ENCODE measurements at regions not wholly inside any gene's neighbourhood (a gene's known extent, or its start where the extent isn't known, plus 50 kb on each side); places are given as distances from the start of the nearest gene placed in this dataset.

DNA sequence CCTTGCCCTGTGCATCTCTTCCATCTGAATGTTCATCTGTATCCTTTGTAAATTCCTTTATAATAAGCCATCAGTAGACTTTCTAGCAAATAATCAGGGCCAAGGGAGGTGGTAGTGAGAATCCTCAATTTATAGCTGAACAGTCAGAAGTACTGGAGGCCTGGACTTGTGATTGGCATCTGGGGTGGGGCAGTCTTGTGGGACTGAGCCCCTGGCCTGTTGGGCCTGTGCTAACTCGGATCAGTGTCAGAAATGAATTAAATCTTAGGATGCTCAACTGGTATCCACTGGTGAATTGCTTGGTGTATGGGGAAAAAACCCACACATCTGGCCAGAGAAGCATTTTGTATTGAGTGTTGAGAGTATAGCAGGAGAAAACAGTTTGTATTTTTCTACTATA, 481.8 kb downstream of the GLRX3 start:
- Mint-ChIP-seq H3K9me3 (peaks cover 6% of the 10 kb centered on the region), H3K27me3 (peaks cover 2% of the 10 kb centered on the region), H3K4me1 (no peaks in the 10 kb centered on the region), H3K27ac (no peak overlapping the region), H3K36me3 (no peaks in the 10 kb centered on the region), H3K4me3 (no peak overlapping the region)
- DNase-seq, result no peak

DNA sequence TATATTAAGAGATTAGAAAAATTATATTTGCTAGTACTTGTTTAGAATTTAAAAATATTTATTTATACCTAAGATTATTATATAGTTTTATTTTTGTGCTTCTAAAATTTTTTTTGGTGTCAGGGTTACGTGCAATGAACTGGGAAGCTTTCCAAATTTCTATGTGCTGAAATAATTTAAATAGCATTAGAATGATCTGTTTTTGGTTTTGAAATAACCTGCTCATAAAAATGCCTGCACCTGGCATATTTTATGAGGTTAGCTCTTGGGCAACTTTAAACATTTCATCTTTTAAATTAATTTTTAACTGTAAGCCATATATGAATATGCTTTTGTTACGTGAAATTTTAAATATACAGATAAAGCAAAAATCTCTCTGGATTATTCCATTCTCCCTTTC, 482.5 kb downstream of the GLRX3 start:
- Mint-ChIP-seq H3K9me3 (no peaks in the 10 kb centered on the region), H3K27ac (no peak overlapping the region), H3K36me3 (no peaks in the 10 kb centered on the region), H3K27me3 (peaks cover 6% of the 10 kb centered on the region), H3K4me3 (no peak overlapping the region), H3K4me1 (no peaks in the 10 kb centered on the region)
- no peak for DNase-seq

DNA sequence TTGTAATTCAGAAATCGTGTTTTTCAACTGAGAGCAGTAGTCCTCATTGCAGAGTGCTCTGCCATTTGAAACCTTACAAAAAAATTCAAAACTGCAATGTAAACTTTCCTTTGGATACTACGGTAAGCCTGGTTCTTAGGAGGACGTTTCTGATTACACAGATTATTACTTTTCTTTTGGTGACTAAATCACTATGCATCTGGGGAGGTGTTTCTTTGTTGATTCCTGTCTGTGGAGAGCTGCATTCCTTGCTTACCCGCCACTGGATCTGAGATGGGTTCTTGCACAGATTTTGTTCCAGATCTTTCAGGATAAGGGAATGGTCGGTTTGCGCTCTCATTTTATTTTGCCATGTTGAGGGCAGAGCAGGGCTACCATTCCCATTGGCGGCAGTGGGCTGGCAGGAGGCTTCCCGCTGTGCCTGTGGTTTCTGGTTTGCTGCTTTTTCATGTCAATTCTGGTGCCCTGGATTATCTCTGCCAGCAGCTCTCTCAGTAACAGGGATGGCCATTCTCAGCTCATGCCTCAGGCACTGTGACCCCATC, 485.1 kb downstream of the GLRX3 start:
- H3K4me3 Mint-ChIP-seq, result no peak overlapping the region

DNA sequence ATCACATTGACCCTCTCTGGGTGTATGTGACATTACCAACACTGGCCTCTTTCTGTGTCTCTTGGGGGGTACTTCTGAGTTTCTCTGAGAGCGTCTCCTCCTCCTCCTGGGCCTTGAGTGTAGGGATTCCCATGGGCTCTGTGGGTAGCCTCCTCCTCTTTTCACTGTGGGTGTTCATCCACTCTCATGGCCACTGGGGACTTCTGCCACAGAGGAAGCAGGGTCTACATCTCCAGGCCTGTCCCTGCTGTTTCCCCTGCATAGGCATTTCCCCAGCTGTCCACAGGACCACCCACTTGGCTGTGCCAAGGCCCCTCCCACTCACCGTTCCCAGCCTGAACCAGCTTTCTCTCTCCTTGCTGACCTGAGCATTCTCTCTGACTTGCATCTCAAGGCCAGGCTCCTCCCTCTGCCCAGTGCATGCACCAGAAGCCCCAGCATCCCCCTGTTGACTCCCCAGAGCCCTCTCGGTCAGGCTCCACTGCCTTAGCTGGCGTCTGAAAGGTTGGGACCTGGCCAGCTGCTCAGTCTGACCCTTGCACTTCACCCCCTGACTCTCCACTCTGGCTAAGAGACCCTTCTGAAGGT, 487.6 kb downstream of the GLRX3 start:
- no peaks in the 10 kb centered on the region for H3K4me1 Mint-ChIP-seq
- no peak for DNase-seq
- H3K27ac Mint-ChIP-seq, result no peak overlapping the region
- no peak overlapping the region for H3K4me3 Mint-ChIP-seq
- H3K9me3 Mint-ChIP-seq, result no peaks in the 10 kb centered on the region
- H3K36me3 Mint-ChIP-seq, result no peaks in the 10 kb centered on the region
- peaks cover 13% of the 10 kb centered on the region for H3K27me3 Mint-ChIP-seq

More for the DNA sequence above, 485.1 kb downstream of the GLRX3 start:
- no peak for DNase-seq
- no peak overlapping the region for H3K27ac Mint-ChIP-seq
- no peaks in the 10 kb centered on the region for H3K4me1 Mint-ChIP-seq
- no peaks in the 10 kb centered on the region for H3K9me3 Mint-ChIP-seq
- no peaks in the 10 kb centered on the region for H3K36me3 Mint-ChIP-seq
- H3K27me3 Mint-ChIP-seq, result peaks cover 6% of the 10 kb centered on the region

DNA sequence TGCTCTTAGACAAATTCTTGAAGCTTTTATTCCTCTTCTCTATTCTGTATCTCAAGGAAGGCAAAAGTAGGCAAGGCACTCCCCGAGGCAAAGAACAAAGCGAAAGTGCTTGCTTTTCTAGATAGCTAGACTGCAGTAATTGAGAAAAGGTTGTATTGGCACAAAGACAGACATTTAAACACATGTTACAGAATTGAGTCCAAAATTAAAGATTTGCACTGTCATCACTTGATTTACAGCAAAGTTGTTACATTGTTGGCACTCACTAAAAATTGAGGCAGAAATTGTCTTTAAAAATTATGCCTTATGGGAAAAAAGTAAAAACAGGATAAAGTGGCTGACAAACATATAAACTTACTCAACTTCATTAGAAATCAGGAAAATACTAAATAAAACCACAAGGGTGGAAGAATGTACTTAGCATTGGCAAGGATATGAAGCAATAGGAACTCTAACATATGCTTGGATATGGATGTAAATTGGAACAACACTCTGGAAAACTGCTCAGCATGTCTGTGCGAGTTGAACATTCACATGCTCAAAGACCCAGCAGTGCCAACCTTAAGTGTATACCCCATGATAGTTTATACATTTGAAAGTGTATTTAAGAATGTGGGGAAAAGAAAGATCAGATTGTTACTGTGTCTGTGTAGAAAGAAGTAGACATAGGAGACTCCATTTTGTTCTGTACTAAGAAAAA, 491.3 kb downstream of the GLRX3 start:
- Mint-ChIP-seq H3K4me3 (no peak overlapping the region), H3K27me3 (peaks cover 17% of the 10 kb centered on the region), H3K4me1 (peaks cover 2% of the 10 kb centered on the region), H3K9me3 (no peaks in the 10 kb centered on the region), H3K27ac (no peak overlapping the region), H3K36me3 (no peaks in the 10 kb centered on the region)
- DNase-seq, result no peak

DNA sequence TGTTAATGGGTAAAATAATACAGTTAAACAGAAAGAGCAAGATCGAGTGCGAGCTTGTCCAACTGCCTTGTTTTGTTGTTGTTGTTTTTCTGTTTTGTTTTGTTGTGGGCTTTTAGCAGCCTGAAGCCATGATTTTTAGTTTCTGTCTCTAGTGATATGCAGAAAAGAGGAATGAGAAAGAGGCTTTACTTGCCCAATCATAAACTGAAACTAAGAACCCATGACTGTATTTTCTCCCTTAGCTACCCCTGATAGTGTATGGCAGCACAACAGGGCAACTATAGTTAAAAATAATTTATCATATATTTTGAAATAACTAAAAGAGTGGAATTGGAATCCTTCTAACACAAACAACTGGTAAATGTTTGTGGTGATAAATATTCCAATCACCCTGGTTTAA, 493.9 kb downstream of the GLRX3 start:
- no peak overlapping the region for H3K27ac Mint-ChIP-seq
- H3K9me3 Mint-ChIP-seq, result peaks cover 2% of the 10 kb centered on the region
- H3K4me3 Mint-ChIP-seq, result no peak overlapping the region
- peaks cover 2% of the 10 kb centered on the region for H3K4me1 Mint-ChIP-seq
- DNase-seq, result no peak
- H3K36me3 Mint-ChIP-seq, result no peaks in the 10 kb centered on the region
- H3K27me3 Mint-ChIP-seq, result peaks cover 23% of the 10 kb centered on the region

DNA sequence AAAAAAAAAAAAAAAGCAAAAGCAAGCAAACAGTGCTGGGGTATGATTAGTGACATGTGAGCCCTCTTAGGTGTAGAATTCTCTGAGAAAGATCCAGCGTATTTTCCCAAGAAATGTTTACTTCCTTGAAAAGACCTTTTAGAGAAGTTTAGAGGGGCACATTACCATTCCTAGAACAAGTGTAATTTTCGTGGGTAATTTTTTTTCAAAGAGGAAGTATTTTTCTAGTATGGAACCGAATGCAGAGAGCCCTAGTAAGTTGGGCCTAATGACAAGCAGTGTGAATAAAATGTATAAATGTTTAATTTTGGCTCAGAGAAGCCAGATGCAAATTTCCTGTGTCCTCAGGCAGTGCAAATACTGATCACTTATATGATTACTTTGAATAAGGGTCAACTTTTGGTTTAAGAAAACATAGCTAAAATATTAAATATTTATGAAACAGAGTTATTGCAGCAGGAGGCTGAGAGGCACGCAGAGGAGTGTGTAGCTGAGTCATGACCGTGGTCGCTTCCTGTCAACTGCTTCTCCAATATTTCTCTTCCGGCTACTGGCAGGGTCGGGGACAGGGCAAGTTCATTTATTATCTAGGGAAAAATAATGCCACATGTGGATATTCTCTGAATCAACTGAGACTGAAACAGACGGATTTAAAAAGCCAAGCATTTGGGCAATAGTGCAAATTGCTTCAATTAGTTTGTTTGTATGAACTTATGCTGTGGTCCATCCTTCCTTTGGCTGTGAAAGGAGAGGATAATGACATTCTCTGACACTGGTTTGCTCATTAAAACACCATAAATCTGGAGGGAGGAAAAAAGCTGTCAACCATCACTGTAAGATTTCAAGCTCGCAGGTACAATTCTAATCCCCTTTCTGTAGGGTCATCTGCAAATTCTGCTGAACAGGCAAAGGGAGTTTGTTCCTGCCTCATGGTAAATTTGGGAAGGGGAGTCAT, 495.2 kb downstream of the GLRX3 start:
- Mint-ChIP-seq H3K27ac (no peak overlapping the region), H3K36me3 (no peaks in the 10 kb centered on the region), H3K9me3 (peaks cover 2% of the 10 kb centered on the region), H3K4me3 (no peak overlapping the region), H3K27me3 (peaks cover 36% of the 10 kb centered on the region), H3K4me1 (peaks cover 2% of the 10 kb centered on the region)
- no peak for DNase-seq

DNA sequence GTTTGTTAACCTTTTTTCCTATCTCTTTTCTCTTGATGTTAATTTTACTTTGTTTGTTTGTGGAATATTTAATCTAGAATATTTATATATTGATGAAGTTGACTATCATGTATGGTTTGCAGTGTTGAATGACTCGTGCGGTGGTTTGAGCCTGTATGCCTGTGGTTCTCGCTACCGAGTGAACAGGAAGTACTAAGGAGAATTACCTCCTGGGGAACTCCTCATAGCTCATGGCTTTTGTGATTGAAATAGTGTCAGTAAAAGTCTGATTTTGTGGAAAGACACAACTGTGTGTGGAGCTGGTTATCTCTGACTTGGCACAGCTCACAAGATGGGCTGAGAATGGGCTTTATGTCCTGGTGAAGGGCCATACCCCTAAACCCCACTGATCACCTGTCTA, 498.6 kb downstream of the GLRX3 start:
- peaks cover 37% of the 10 kb centered on the region for H3K27me3 Mint-ChIP-seq
- no peak overlapping the region for H3K4me3 Mint-ChIP-seq
- no peak for DNase-seq
- peaks cover 2% of the 10 kb centered on the region for H3K4me1 Mint-ChIP-seq
- peaks cover 2% of the 10 kb centered on the region for H3K9me3 Mint-ChIP-seq
- no peak overlapping the region for H3K27ac Mint-ChIP-seq
- no peaks in the 10 kb centered on the region for H3K36me3 Mint-ChIP-seq

DNA sequence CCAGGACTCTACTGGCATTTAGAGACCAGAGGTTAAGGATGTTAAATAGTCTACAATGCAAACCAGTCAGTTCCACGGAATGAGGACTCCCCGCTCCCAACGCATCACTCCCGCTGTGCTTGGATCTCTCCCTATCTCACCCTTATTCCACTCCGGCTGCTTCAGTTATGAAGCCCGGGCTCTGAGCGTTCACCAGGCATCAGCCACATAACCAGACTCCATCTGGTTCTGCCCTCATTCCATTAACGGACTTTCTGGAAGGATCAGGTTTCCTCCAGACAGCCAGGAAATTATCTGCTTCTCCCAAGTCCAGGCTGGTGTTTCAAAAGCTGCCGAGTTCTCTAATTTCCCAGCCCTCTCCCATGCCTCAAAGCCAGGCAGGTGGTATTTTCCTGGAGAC, 499.3 kb downstream of the GLRX3 start:
- H3K4me3 Mint-ChIP-seq, result no peak overlapping the region
- peaks cover 37% of the 10 kb centered on the region for H3K27me3 Mint-ChIP-seq
- H3K27ac Mint-ChIP-seq, result no peak overlapping the region
- H3K9me3 Mint-ChIP-seq, result peaks cover 2% of the 10 kb centered on the region
- peaks cover 2% of the 10 kb centered on the region for H3K4me1 Mint-ChIP-seq
- no peaks in the 10 kb centered on the region for H3K36me3 Mint-ChIP-seq
- no peak for DNase-seq

DNA sequence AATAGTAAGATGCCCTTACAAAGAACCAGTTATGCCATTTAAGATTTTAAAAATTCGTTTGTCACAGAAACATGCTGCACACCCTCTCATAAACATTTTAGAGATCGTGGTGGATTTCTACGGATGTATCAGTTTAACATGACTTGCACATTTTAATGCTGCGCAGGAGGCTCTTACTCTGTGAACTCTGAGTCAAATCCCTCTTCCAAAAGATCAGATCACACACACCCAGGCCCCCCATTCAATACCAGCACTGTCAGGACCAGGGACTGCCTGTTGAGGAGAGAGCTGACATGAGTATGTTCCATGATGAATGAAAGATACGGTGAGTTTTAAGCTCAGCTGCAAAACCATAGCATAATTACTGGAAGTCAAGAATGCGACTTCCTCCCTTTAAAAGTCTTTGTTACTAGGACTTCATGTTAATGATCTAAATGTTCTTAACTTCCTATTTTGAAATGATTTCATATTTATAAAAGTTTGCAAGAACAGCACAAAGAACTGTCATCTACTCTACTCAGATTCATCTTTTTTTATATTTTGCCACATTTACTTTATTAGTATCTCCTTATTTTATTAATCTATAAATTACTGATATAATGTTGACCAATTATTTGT, 500.2 kb downstream of the GLRX3 start:
- H3K27ac Mint-ChIP-seq, result no peak overlapping the region
- peaks cover 34% of the 10 kb centered on the region for H3K27me3 Mint-ChIP-seq
- peaks cover 2% of the 10 kb centered on the region for H3K9me3 Mint-ChIP-seq
- no peak overlapping the region for H3K4me3 Mint-ChIP-seq
- H3K4me1 Mint-ChIP-seq, result peaks cover 2% of the 10 kb centered on the region
- no peak for DNase-seq
- H3K36me3 Mint-ChIP-seq, result no peaks in the 10 kb centered on the region

DNA sequence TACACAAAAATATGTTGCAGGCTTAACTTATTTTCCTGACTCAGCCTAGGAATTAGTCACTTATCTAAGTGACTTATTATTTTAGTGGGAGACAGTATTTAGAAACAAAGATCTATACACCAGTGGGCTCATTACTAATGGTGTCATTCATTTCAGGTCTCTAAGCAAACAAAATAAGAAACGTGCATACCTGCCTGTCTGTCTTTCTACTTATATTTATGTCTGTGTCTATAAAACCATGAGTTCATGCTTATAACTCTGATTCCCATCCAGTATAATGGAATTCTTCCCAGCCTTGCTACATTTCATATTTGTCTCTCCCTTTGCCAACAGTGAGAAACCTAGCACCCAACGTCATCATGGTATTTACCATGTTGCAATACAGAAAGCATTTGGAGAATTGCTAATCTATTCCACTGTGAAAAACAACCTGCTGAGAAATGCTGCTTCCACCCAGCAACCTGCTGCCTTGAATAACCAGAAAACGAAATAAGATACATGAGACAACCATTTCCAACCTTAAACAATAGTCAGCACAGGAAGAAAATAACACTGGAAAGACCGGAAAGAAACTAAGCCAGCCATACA, 501.0 kb downstream of the GLRX3 start:
- no peak for DNase-seq
- Mint-ChIP-seq H3K4me3 (no peak overlapping the region), H3K9me3 (peaks cover 2% of the 10 kb centered on the region), H3K27me3 (peaks cover 37% of the 10 kb centered on the region), H3K27ac (no peak overlapping the region), H3K36me3 (no peaks in the 10 kb centered on the region), H3K4me1 (no peaks in the 10 kb centered on the region)

DNA sequence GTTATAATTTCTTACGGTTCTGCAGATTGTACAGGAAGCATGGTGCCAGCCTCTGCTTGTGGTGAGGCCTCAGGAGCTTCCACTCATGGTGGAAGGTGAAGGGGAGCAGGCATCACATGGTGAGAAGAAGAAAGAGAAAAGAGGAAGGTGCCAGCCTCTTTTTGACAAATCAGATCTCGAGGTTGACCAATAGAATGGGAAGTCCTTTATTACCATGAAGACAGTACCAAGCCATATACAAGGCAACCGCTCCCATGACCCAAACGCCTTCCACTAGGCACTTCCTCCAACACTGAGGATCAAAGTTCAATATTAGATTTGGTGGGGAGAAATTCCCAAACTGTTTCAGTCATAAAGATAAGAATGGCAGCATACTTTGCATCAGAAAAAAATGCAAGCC, 502.8 kb downstream of the GLRX3 start:
- no peak overlapping the region for H3K27ac Mint-ChIP-seq
- H3K9me3 Mint-ChIP-seq, result peaks cover 2% of the 10 kb centered on the region
- DNase-seq, result no peak
- no peaks in the 10 kb centered on the region for H3K36me3 Mint-ChIP-seq
- no peak overlapping the region for H3K4me3 Mint-ChIP-seq
- peaks cover 33% of the 10 kb centered on the region for H3K27me3 Mint-ChIP-seq
- no peaks in the 10 kb centered on the region for H3K4me1 Mint-ChIP-seq

DNA sequence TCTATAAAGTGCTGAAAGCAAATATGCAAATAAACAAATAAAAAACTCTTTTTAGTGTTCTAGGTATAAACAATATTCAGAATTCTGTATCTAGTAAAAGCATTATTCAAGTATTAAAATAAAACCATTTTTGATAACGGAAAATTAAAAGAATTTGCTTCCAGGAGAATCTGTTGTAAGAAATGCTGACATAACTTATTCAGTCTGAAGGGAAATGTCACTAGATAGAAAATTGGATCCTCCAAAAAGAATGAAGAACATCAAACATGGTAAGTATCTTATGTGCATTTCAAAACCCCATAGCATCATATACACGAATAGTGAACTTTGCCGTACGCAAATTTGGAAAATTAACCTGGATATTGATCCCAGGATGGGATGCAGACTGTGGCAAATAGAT, 506.7 kb downstream of the GLRX3 start:
- no peaks in the 10 kb centered on the region for H3K36me3 Mint-ChIP-seq
- H3K27ac Mint-ChIP-seq, result no peak overlapping the region
- H3K4me3 Mint-ChIP-seq, result no peak overlapping the region
- peaks cover 4% of the 10 kb centered on the region for H3K27me3 Mint-ChIP-seq
- no peak for DNase-seq
- H3K9me3 Mint-ChIP-seq, result no peaks in the 10 kb centered on the region
- H3K4me1 Mint-ChIP-seq, result no peaks in the 10 kb centered on the region

DNA sequence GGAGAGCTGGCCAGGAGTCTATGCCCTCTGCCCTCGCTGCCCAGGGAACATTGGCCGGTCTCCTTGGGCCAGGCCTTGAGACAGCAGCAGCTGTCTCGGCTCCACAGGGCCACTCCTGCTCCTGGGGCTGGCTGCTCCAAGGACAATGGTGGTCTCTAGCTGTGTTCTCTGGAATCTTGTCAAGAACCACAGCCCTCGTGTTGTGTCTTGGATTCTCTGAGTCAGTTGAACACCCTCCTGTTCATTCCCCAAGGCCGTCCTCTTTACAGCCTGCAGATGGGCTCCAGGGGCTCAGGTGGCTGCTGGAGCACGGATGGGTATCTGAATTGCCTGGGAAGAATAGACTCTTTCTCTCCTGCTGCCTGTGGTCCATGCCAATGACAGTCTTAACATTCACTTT, 511.1 kb downstream of the GLRX3 start:
- Mint-ChIP-seq H3K27ac (no peak overlapping the region), H3K36me3 (no peaks in the 10 kb centered on the region), H3K4me1 (no peaks in the 10 kb centered on the region), H3K9me3 (no peaks in the 10 kb centered on the region), H3K27me3 (no peaks in the 10 kb centered on the region), H3K4me3 (no peak overlapping the region)
- DNase-seq, result no peak

Measured in activated naive CD8-positive, alpha-beta T cell treated with anti-CD3 and anti-CD28 coated beads for 36 hours (primary cell).